K562 (cell line): ENCODE measurements at regions not wholly inside any gene's neighbourhood (a gene's known extent, or its start where the extent isn't known, plus 50 kb on each side); places are given as distances from the start of the nearest gene placed in this dataset.

ENCODE experiments used
- ATAC-seq: fragments of 200-7000 bp; cut with Tn5 transposase; 3 replicates; pipeline ENCODE4 v1.9.1; 2020; ENCODE audit warnings: moderate library complexity
- BruUV-seq: library from RNA; stranded (reverse); fragments of 400-500 nt; replicated peaks from 2 replicates; lab custom pipeline; 2021; lab: Mats Ljungman, UMichigan
- CTCF ChIA-PET: fragments of 300-600 bp; formaldehyde crosslinking; extraction: SDS; loops from one replicate; lab custom pipeline; 2021; ENCODE audit warnings: low intra/inter-chr PET ratio; lab: Yijun Ruan, JAX
- POLR2A ChIA-PET: fragments of 300-600, 350-650 bp; sonication (Branson Sonifier 250); formaldehyde crosslinking; extraction: SDS; loops from one replicate; lab custom pipeline; 2021; ENCODE audit warnings: antibody characterized with exemption, inconsistent platforms; lab: Yijun Ruan, JAX
- DNase-seq, 4 experiments: peaks; one replicate each; pipeline versions ENCODE4 v3.0.0 to v3.0.0-alpha.2; 2011 to 2018; ENCODE audit warnings: low spot score in 3 of 4, mixed read lengths in 3 of 4; ENCODE audit errors: extremely low read depth in 1 of 4
- FAIRE-seq: peaks from 2 replicates; lab custom pipeline; 2011; peaks lifted over from hg19 to GRCh38; lab: Jason Lieb, UNC
- H2AFZ ChIP-seq: 2 replicates; pipeline ENCODE4 v1.6.0; 2011; ENCODE audit warnings: low read depth, low read length, control low read depth, inconsistent platforms
- H3K27ac ChIP-seq: fragments of 200-600 bp; 3 replicates; pipeline ENCODE4 v1.8.0; 2011; ENCODE audit warnings: low read depth, mild to moderate bottlenecking, control low read depth, inconsistent platforms, low read length, moderate library complexity, mixed read lengths; ENCODE audit errors: extremely low read depth
- H3K27me3 ChIP-seq, 2 experiments: fragments of 300-600 bp in 1 of 2; 2 replicates in 1 of 2; 3 replicates in 1 of 2; pipeline versions ENCODE4 v1.6.0 to v1.8.0; 2011; ENCODE audit warnings: inconsistent platforms in 2 of 2, low read length in 2 of 2, mild to moderate bottlenecking in 1 of 2, mixed read lengths in 1 of 2, moderate library complexity in 1 of 2; ENCODE audit not compliant: control insufficient read depth in 2 of 2, insufficient read depth in 2 of 2
- H3K36me3 ChIP-seq: fragments of 300-600 bp; 3 replicates; pipeline ENCODE4 v1.8.0; 2011; ENCODE audit warnings: mild to moderate bottlenecking, low read length, inconsistent platforms; ENCODE audit not compliant: control insufficient read depth, insufficient read depth
- H3K4me1 ChIP-seq, 2 experiments: fragments of 200-600 bp in 1 of 2; replicated peaks in 1 of 2; 2 replicates in 1 of 2; 3 replicates in 1 of 2; pipeline versions ENCODE4 v1.5.1 to v1.8.0; 2011; ENCODE audit warnings: inconsistent platforms in 2 of 2, low read length in 2 of 2, mild to moderate bottlenecking in 1 of 2, mixed read lengths in 1 of 2, moderate library complexity in 1 of 2; ENCODE audit not compliant: control insufficient read depth in 2 of 2, insufficient read depth in 2 of 2
- H3K4me2 ChIP-seq: 2 replicates; pipeline ENCODE4 v1.6.1; 2011; ENCODE audit warnings: low read length, control low read depth, inconsistent platforms, mixed read lengths; ENCODE audit not compliant: insufficient read depth
- H3K4me3 ChIP-seq: fragments of 200-600 bp; sonication (generic), shearing (Covaris generic); 2 replicates; pipeline ENCODE4 v1.5.1; 2016; ENCODE audit warnings: control low read depth, inconsistent platforms
- H3K79me2 ChIP-seq: fragments of 200-600 bp; 3 replicates; pipeline ENCODE4 v1.8.0; 2011; ENCODE audit warnings: low read length, inconsistent platforms; ENCODE audit not compliant: control insufficient read depth, insufficient read depth
- H3K9ac ChIP-seq, 2 experiments: 2 replicates each; pipeline versions ENCODE4 v1.6.0 to v1.6.1; 2011; ENCODE audit warnings: low read depth in 2 of 2, low read length in 2 of 2, control low read depth in 1 of 2, inconsistent platforms in 1 of 2, mild to moderate bottlenecking in 1 of 2, mixed read lengths in 1 of 2; ENCODE audit not compliant: insufficient read depth in 1 of 2
- H3K9me1 ChIP-seq: one replicate; pipeline ENCODE4 v1.6.0; 2011; ENCODE audit warnings: inconsistent platforms, mild to moderate bottlenecking, low read length, moderate library complexity; ENCODE audit not compliant: control insufficient read depth, insufficient read depth
- H3K9me3 ChIP-seq: replicated peaks from 2 replicates; pipeline ENCODE4 v1.5.1; 2011; ENCODE audit warnings: low read depth, low read length, inconsistent platforms; ENCODE audit not compliant: control insufficient read depth, insufficient read depth
- H4K20me1 ChIP-seq: replicated peaks from 2 replicates; pipeline ENCODE4 v1.6.1; 2011; ENCODE audit warnings: low read length, inconsistent platforms, mixed read lengths; ENCODE audit not compliant: control insufficient read depth, insufficient read depth
- CC2D1A ChIP-seq: fragments of 450-650 bp; IDR thresholded peaks from 2 replicates; pipeline ENCODE4 v1.6.1; 2017; ENCODE audit warnings: mild to moderate bottlenecking
- CXXC5 ChIP-seq: fragments of 250-450 bp; sonication (Bioruptor Pico); IDR thresholded peaks from 2 replicates; pipeline ENCODE4 v1.8.0; 2022; ENCODE audit warnings: inconsistent platforms, mild to moderate bottlenecking, moderate library complexity
- DIDO1 ChIP-seq: fragments of 450-650 bp; IDR thresholded peaks from 2 replicates; pipeline ENCODE4 v1.6.1; 2016; ENCODE audit warnings: low read depth, missing biosample characterization, missing genetic modification characterization
- DPF2 ChIP-seq: fragments of 450-650 bp; IDR thresholded peaks from 2 replicates; pipeline ENCODE4 v1.6.1; 2016
- HNRNPH1 ChIP-seq: fragments of 200-400 bp; formaldehyde crosslinking; optimal IDR thresholded peaks from 2 replicates; pipeline ENCODE3; 2017; ENCODE audit warnings: low read depth, mild to moderate bottlenecking, low read length, moderate library complexity
- IRF2 ChIP-seq: sonication (generic); formaldehyde crosslinking; IDR thresholded peaks from 2 replicates; pipeline ENCODE4 v1.8.1; 2022; ENCODE audit warnings: mild to moderate bottlenecking, missing genetic modification reagents
- MCM5 ChIP-seq: fragments of 450-650 bp; IDR thresholded peaks from 2 replicates; pipeline ENCODE4 v1.6.1; 2016; ENCODE audit warnings: low read depth
- NEUROD1 ChIP-seq: fragments of 150-350 bp; IDR thresholded peaks from 2 replicates; pipeline ENCODE4 v1.6.1; 2014; ENCODE audit warnings: borderline replicate concordance, low read length, low read depth; ENCODE audit not compliant: partially characterized antibody
- POLR2A ChIP-seq: fragments of 450-650 bp; conservative IDR thresholded peaks from 2 replicates; pipeline ENCODE4 v1.6.1; 2016
- RB1 ChIP-seq: fragments of 450-650 bp; IDR thresholded peaks from 2 replicates; pipeline ENCODE4 v1.6.1; 2017; ENCODE audit warnings: low read depth, mild to moderate bottlenecking
- YY1 ChIP-seq, 3 experiments: IDR thresholded peaks; 2 replicates each; pipeline ENCODE4 v1.6.1; 2011; ENCODE audit warnings: low read length in 2 of 3, mild to moderate bottlenecking in 2 of 3, moderate library complexity in 2 of 3, borderline replicate concordance in 1 of 3, control low read depth in 1 of 3, low read depth in 1 of 3; ENCODE audit not compliant: insufficient read depth in 3 of 3, insufficient replicate concordance in 2 of 3, control insufficient read depth in 1 of 3, insufficient read length in 1 of 3; ENCODE audit errors: extremely low read depth in 1 of 3
- ZNF57 ChIP-seq: fragments of 450-650 bp; formaldehyde crosslinking; IDR thresholded peaks from 2 replicates; pipeline ENCODE4 v1.4.0; 2020; ENCODE audit warnings: mild to moderate bottlenecking, moderate library complexity
- WGBS: fragments of 100-300 bp; shearing (Covaris generic); methylation state at CpG from one replicate; pipeline ENCODE4 v1.1.6; 2016; ENCODE audit warnings: low coverage, mixed read lengths; ENCODE audit not compliant: insufficient coverage; ENCODE audit errors: missing lambda C conversion rate; 5-methylcytosine and 5-hydroxymethylcytosine counted together
- in situ Hi-C: fragments of 300-500 bp; cut with MboI; formaldehyde crosslinking; loops from 4 replicates; pipeline ENCODE4 v1.15.0; 2018; ENCODE audit warnings: inconsistent platforms, mixed read lengths
- intact Hi-C: fragments of 100-400 bp; cut with micrococcal nuclease; formaldehyde crosslinking; loops from 2 replicates; pipeline ENCODE4 v1.14.2; 2022

DNA sequence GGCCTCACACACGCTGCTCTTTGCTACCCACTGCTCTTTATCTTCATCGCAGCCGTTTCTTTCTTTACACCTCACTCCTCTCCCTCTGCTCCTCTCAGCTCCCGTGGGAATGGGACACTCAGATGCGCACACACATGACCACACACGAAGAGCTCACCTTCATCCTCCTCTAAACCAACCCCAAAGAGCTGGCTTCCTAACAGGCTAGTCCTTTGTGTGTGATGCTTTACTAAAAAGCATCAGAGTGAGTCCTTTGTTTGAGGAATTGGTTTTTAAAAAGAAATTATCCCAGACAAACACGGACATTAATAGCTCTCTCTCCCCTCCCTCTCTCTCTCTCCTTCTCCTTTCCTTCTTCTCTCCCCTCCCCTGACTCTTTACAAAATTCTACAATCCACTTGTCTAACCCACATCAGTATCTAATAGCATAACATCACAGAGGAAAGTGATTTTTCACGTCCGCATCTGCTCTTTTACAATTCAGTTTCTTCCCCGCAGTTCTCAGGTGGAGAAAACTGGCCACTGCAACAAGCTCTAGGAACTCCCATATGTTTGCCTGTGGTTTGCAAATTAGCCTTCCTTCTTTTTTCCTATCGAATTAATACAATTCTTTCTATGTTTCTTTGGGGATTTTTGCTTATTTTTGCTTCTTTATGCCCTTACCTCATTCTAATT, 306.8 kb upstream of the CNR1 start:
- no peaks in the 10 kb centered on the region for H3K9me1 ChIP-seq
- H3K9ac ChIP-seq, result no peak overlapping the region
- H3K4me3 ChIP-seq, result no peak overlapping the region
- H3K79me2 ChIP-seq, result no peaks in the 10 kb centered on the region
- WGBS, result 3% methylated on average over 10 of the region's 11 CpGs
- no peak for TF ChIP-seq POLR2A
- TF ChIP-seq ZNF57 (CRISPR knock-in tag), result no peak
- no peak for TF ChIP-seq DIDO1 (tag)
- no peak for TF ChIP-seq DPF2
- TF ChIP-seq CXXC5 (CRISPR knock-in tag), result no peak
- TF ChIP-seq NEUROD1, result no peak
- no peak for TF ChIP-seq MCM5
- no peak for TF ChIP-seq HNRNPH1
- TF ChIP-seq RB1, result no peak
- no peak for TF ChIP-seq IRF2 (CRISPR knock-in tag)
- no peak for TF ChIP-seq CC2D1A
- TF ChIP-seq YY1 (IDR thresholded peaks at IDR 0.05; ENCODE audit: borderline replicate concordance in 1 of 3, control insufficient read depth in 1 of 3, extremely low read depth in 1 of 3, insufficient read depth in 3 of 3, insufficient read length in 1 of 3, insufficient replicate concordance in 2 of 3, low read depth in 1 of 3, low read length in 2 of 3), result no peak
- TF ChIP-seq, all 486 proteins: peak for 0
- ChIA-PET POLR2A (interaction anchor here (0.7 kb wide), 1 partner anchor 532 kb away, joined by 3 read pairs; no protein-coding TSS in a partner anchor), CTCF (no interaction called here)
- in situ Hi-C loops, result no loop called here
- H3K4me2 ChIP-seq, result no peak overlapping the region
- no peaks in the 10 kb centered on the region for H3K36me3 ChIP-seq
- H4K20me1 ChIP-seq, result no peaks in the 10 kb centered on the region
- no peaks in the 10 kb centered on the region for H3K4me1 ChIP-seq
- DNase-seq (no peak), FAIRE-seq (no peak), ATAC-seq (no peak)
- H3K9me3 ChIP-seq, result no peaks in the 10 kb centered on the region
- intact Hi-C loops, result no loop called here
- peaks cover 4 to 10% of the 10 kb centered on the region in 2 experiments; a peak in 2 of 5 replicates for H3K27me3 ChIP-seq
- no TSS peak for BruUV-seq
- no peak overlapping the region for H3K27ac ChIP-seq
- H2AFZ ChIP-seq, result no peak overlapping the region
